Uterus (tissue), 3 donors: ENCODE measurements at regions not wholly inside any gene's neighbourhood (a gene's known extent, or its start where the extent isn't known, plus 50 kb on each side); places are given as distances from the start of the nearest gene placed in this dataset.

Source experiments
- DNase-seq, 2 donors: peaks; one replicate each; pipeline ENCODE4 v3.0.0-alpha.2; 2019 to 2020
- H3K27ac ChIP-seq, 2 donors: fragments of 200-600 bp; sonication (generic); 1 replicate in 1 of 2; 2 replicates in 1 of 2; pipeline ENCODE4 v1.5.1; 2016 to 2018
- H3K27me3 ChIP-seq, 2 donors: fragments of 200-600 bp; sonication (generic); one replicate each; pipeline ENCODE4 v1.5.1; 2018 to 2019; ENCODE audit warnings: control low read depth in 1 of 2
- H3K36me3 ChIP-seq, 2 donors: fragments of 200-600 bp; sonication (generic); one replicate each; pipeline ENCODE4 v1.5.1; 2019; ENCODE audit warnings: control low read depth in 1 of 2
- H3K4me1 ChIP-seq, 2 donors: fragments of 200-600 bp; sonication (generic); one replicate each; pipeline ENCODE4 v1.5.1; 2018 to 2019; ENCODE audit warnings: control low read depth in 1 of 2
- H3K4me3 ChIP-seq, 2 donors: fragments of 200-600 bp; sonication (generic); 1 replicate in 1 of 2; 2 replicates in 1 of 2; pipeline ENCODE4 v1.5.1; 2018 to 2019; ENCODE audit warnings: mild to moderate bottlenecking in 1 of 2
- H3K9me3 ChIP-seq, 2 donors: fragments of 200-600 bp; sonication (generic); one replicate each; pipeline ENCODE4 v1.5.1; 2019; ENCODE audit warnings: control low read depth in 1 of 2
- CTCF ChIP-seq, 4 experiments: fragments of 200-600 bp in 2 of 4; fragments of 450-650 bp in 2 of 4; sonication (generic) in 2 of 4; IDR thresholded peaks; one replicate each; pipeline ENCODE4 v1.5.1; 2016 to 2019; ENCODE audit warnings: antibody characterized with exemption in 4 of 4, mild to moderate bottlenecking in 2 of 4, moderate library complexity in 1 of 4
- POLR2A ChIP-seq, 2 donors: fragments of 450-650 bp; IDR thresholded peaks; one replicate each; pipeline ENCODE4 v1.6.1; 2016; ENCODE audit warnings: antibody characterized with exemption in 2 of 2, mild to moderate bottlenecking in 1 of 2, moderate library complexity in 1 of 2
- intact Hi-C: fragments of 100-400 bp; cut with DNase I; formaldehyde crosslinking; loops from one replicate; pipeline ENCODE4 v1.15.1; 2023; ENCODE audit warnings: low total_unique reads
- donor health status: DM: yes; HTN: yes; CAD: no.

DNA sequence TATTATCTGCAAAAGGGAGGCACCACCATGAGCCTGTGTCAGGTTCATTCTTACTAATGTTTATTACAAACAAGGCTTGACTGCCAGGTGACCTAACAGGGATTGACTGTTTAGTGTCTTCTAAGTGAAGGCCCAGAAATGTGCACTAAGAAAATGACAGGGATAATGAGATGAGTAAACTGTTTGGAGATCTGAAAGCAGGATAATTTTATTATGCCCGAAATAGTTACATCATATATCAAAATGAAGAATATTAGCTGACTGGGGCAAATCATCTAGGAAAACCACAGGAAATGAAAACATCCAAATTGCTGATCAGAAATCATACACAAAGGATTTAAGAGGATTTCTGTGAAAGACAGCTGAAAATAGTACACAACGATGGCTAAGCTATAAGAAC is 516.7 kb downstream of the HDGFL1 start:
- Histone ChIP-seq H3K36me3 (no peaks in the 10 kb centered on the region), H3K27me3 (no peaks in the 10 kb centered on the region), H3K4me3 (no peak overlapping the region), H3K4me1 (no peaks in the 10 kb centered on the region), H3K9me3 (no peaks in the 10 kb centered on the region), H3K27ac (no peak overlapping the region)
- intact Hi-C loops, result no loop called here
- DNase-seq, result no peak
- TF ChIP-seq POLR2A (IDR thresholded peaks at IDR 0.05) (no peak), CTCF (IDR thresholded peaks at IDR 0.05) (no peak)

- intact Hi-C loops, result no loop called here
- Histone ChIP-seq H3K4me1 (no peaks in the 10 kb centered on the region), H3K9me3 (no peaks in the 10 kb centered on the region), H3K36me3 (no peaks in the 10 kb centered on the region), H3K27me3 (no peaks in the 10 kb centered on the region), H3K4me3 (no peak overlapping the region), H3K27ac (no peak overlapping the region)
- TF ChIP-seq POLR2A (IDR thresholded peaks at IDR 0.05) (no peak), CTCF (IDR thresholded peaks at IDR 0.05) (no peak)
- DNase-seq, result no peak
Observed at GRCh38 chr6:23087471-23087870, 518.1 kb downstream of the HDGFL1 start.

GRCh38 chr6:23088761-23089160 is 519.4 kb downstream of the HDGFL1 start:
- no peaks in the 10 kb centered on the region for H3K27me3 ChIP-seq
- no peak for DNase-seq
- no peak overlapping the region for H3K4me3 ChIP-seq
- TF ChIP-seq POLR2A (IDR thresholded peaks at IDR 0.05) (no peak), CTCF (IDR thresholded peaks at IDR 0.05) (no peak)
- intact Hi-C loops, result no loop called here
- H3K27ac ChIP-seq, result no peak overlapping the region
- no peaks in the 10 kb centered on the region for H3K36me3 ChIP-seq
- H3K9me3 ChIP-seq, result no peaks in the 10 kb centered on the region
- no peaks in the 10 kb centered on the region for H3K4me1 ChIP-seq

GRCh38 chr6:23089981-23090380 is 520.6 kb downstream of the HDGFL1 start:
- Histone ChIP-seq H3K27ac (no peak overlapping the region), H3K4me1 (no peaks in the 10 kb centered on the region), H3K9me3 (no peaks in the 10 kb centered on the region), H3K36me3 (no peaks in the 10 kb centered on the region), H3K4me3 (no peak overlapping the region), H3K27me3 (no peaks in the 10 kb centered on the region)
- no peak for TF ChIP-seq POLR2A (IDR thresholded peaks at IDR 0.05)
- TF ChIP-seq CTCF (IDR thresholded peaks at IDR 0.05), result no peak
- intact Hi-C loops, result no loop called here
- DNase-seq, result no peak

GRCh38 chr6:23091795-23092194 is 522.4 kb downstream of the HDGFL1 start:
- DNase-seq, result no peak
- intact Hi-C loops, result no loop called here
- TF ChIP-seq CTCF (IDR thresholded peaks at IDR 0.05), result no peak
- no peak for TF ChIP-seq POLR2A (IDR thresholded peaks at IDR 0.05)
- H3K27ac ChIP-seq, result no peak overlapping the region
- H3K27me3 ChIP-seq, result no peaks in the 10 kb centered on the region
- H3K9me3 ChIP-seq, result no peaks in the 10 kb centered on the region
- H3K36me3 ChIP-seq, result no peaks in the 10 kb centered on the region
- H3K4me1 ChIP-seq, result no peaks in the 10 kb centered on the region
- H3K4me3 ChIP-seq, result no peak overlapping the region
